Thyroid gland (tissue), 4 donors: ENCODE measurements at regions not wholly inside any gene's neighbourhood (a gene's known extent, or its start where the extent isn't known, plus 50 kb on each side); places are given as distances from the start of the nearest gene placed in this dataset.

Experiments used
- DNase-seq, 2 donors: peaks; one replicate each; pipeline ENCODE4 v3.0.0-alpha.2; 2019
- H3K27ac ChIP-seq, 3 donors: fragments of 200-600 bp; sonication (generic); 1 replicate in 2 of 3; 2 replicates in 1 of 3; pipeline ENCODE4 v1.5.1; 2016 to 2019; ENCODE audit warnings: mild to moderate bottlenecking in 1 of 3, moderate library complexity in 1 of 3
- H3K27me3 ChIP-seq: fragments of 200-600 bp; sonication (generic); one replicate; pipeline ENCODE4 v1.5.1; 2019
- H3K36me3 ChIP-seq, 2 donors: fragments of 200-600 bp; sonication (generic); one replicate each; pipeline ENCODE4 v1.5.1; 2016 to 2019
- H3K4me1 ChIP-seq, 2 donors: fragments of 200-600 bp; sonication (generic); one replicate each; pipeline ENCODE4 v1.5.1; 2017 to 2019
- H3K4me3 ChIP-seq, 3 donors: fragments of 200-600 bp; sonication (generic); replicated peaks in 1 of 3; 1 replicate in 2 of 3; 2 replicates in 1 of 3; pipeline ENCODE4 v1.5.1; 2016; ENCODE audit warnings: mild to moderate bottlenecking in 1 of 3
- H3K9me3 ChIP-seq: fragments of 200-600 bp; sonication (generic); one replicate; pipeline ENCODE4 v1.5.1; 2017
- CTCF ChIP-seq, 6 experiments: fragments of 200-600 bp in 3 of 6; fragments of 450-650 bp in 3 of 6; sonication (generic) in 3 of 6; IDR thresholded peaks; one replicate each; pipeline ENCODE4 v1.5.1; 2016 to 2019; ENCODE audit warnings: antibody characterized with exemption in 6 of 6, mild to moderate bottlenecking in 2 of 6, inconsistent platforms in 1 of 6, moderate library complexity in 1 of 6
- POLR2A ChIP-seq, 2 donors: fragments of 450-650 bp; IDR thresholded peaks; one replicate each; pipeline ENCODE4 v1.6.1; 2017; ENCODE audit warnings: antibody characterized with exemption in 2 of 2, mild to moderate bottlenecking in 2 of 2, moderate library complexity in 1 of 2
- WGBS, 2 donors: methylation state at CpG; one replicate each; pipeline ENCODE4 v1.1.5; 2017; 5-methylcytosine and 5-hydroxymethylcytosine counted together
- intact Hi-C: fragments of 100-400 bp; cut with DNase I; formaldehyde crosslinking; loops from one replicate; pipeline ENCODE4 v1.15.1; 2023

DNA sequence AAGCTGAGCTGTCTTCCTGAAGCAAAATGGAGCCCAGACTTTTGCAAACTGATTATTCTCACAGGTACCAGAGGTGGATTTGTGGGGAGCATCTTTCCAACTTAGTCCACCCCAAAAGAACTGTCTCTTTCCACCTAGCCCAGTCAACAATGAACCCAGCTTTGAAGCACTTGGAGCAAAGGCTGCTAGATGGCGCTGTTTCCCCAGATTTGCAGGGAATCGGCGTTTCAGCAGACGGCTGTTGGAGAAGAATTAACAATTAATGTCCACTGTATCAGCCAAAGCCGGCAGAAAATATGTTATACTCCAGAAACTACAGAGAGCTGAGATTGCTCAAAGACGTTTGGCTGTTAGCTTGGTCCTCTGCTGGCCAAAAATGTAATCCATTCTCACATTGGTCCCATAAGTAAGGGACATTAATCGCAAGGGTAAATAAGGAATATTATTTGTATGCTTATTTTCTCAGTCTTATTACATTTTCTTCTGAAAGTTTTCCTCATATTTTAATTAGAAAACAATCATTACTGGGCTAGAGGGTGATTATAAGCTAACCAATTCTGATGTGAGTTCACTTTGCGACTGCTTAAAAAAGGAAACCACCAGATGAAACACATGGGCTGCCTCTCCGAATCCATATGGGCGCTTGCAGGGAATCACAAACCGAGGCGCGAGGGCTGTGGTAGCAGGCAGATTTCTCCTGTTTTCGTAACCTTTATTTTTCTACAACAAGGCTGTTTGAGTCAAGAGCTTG lies 423.8 kb upstream of the MEX3C start:
- intact Hi-C loops = no loop called here

GRCh38 chr18:51621864-51622160 lies 424.3 kb upstream of the MEX3C start:
- no peaks in the 10 kb centered on the region for H3K9me3 ChIP-seq
- intact Hi-C loops = no loop called here
- no peak for TF ChIP-seq POLR2A (IDR thresholded peaks at IDR 0.05)
- TF ChIP-seq CTCF (IDR thresholded peaks at IDR 0.05) = no peak
- WGBS, 2 donors = 40 to 49% methylated on average over 5 of the region's 5 CpGs
- no peaks in the 10 kb centered on the region for H3K36me3 ChIP-seq
- no peak overlapping the region for H3K27ac ChIP-seq
- no peak overlapping the region for H3K4me3 ChIP-seq
- no peaks in the 10 kb centered on the region for H3K27me3 ChIP-seq
- DNase-seq = no peak
- no peaks in the 10 kb centered on the region for H3K4me1 ChIP-seq

More for the DNA sequence above, 423.8 kb upstream of the MEX3C start:
- H3K4me1 ChIP-seq = no peaks in the 10 kb centered on the region
- no peaks in the 10 kb centered on the region for H3K9me3 ChIP-seq
- no peak overlapping the region for H3K27ac ChIP-seq
- peak; percentile 49 to 62 for DNase-seq
- no peaks in the 10 kb centered on the region for H3K36me3 ChIP-seq
- whole genome bisulfite sequencing, 2 donors = 38 to 39% methylated on average over 14 of the region's 14 CpGs
- no peaks in the 10 kb centered on the region for H3K27me3 ChIP-seq
- H3K4me3 ChIP-seq = no peak overlapping the region
- no peak for TF ChIP-seq POLR2A (IDR thresholded peaks at IDR 0.05)
- TF ChIP-seq CTCF (IDR thresholded peaks at IDR 0.05) = peak in 5 of 6 experiments; percentile 10 to 69 (median 55)

GRCh38 chr18:51622702-51623101 lies 425.2 kb upstream of the MEX3C start:
- Histone ChIP-seq H3K9me3 (no peaks in the 10 kb centered on the region), H3K4me3 (no peak overlapping the region), H3K27ac (no peak overlapping the region), H3K4me1 (no peaks in the 10 kb centered on the region), H3K36me3 (no peaks in the 10 kb centered on the region), H3K27me3 (no peaks in the 10 kb centered on the region)
- intact Hi-C loops = no loop called here
- no peak for TF ChIP-seq CTCF (IDR thresholded peaks at IDR 0.05)
- TF ChIP-seq POLR2A (IDR thresholded peaks at IDR 0.05) = no peak
- DNase-seq = no peak
- 24 to 27% methylated on average over 5 to 6 of the region's 6 CpGs for WGBS, 2 donors

DNA sequence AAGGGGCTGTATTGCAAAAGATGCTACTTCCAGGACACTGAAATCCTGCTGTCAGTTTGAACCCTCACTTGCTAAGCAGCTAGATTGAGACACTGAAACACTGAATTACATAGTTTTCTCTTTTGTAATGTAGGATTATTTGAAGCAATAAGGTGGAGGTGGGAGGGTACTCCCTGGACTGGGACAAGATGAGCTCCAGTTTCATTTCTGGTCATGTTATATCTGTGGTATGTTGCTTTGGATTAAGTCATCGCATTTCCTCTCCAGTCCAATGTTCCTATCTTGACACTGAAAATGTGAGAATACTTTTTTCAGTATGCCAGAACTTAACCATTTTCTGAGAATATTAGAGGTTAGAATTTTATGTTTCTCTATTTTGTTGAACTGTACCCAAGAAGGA lies 426.2 kb upstream of the MEX3C start:
- Histone ChIP-seq H3K4me1 (no peaks in the 10 kb centered on the region), H3K4me3 (no peak overlapping the region), H3K36me3 (no peaks in the 10 kb centered on the region), H3K27me3 (no peaks in the 10 kb centered on the region), H3K27ac (no peak overlapping the region), H3K9me3 (no peaks in the 10 kb centered on the region)
- WGBS, 2 donors = 91 to 94% methylated on average over 1 of the region's 1 CpG
- no peak for DNase-seq
- intact Hi-C loops = no loop called here
- TF ChIP-seq CTCF (IDR thresholded peaks at IDR 0.05) (no peak), POLR2A (IDR thresholded peaks at IDR 0.05) (no peak)

GRCh38 chr18:51630706-51631105 lies 433.2 kb upstream of the MEX3C start:
- Histone ChIP-seq H3K27me3 (no peaks in the 10 kb centered on the region), H3K36me3 (no peaks in the 10 kb centered on the region), H3K4me3 (no peak overlapping the region), H3K9me3 (no peaks in the 10 kb centered on the region), H3K4me1 (no peaks in the 10 kb centered on the region), H3K27ac (no peak overlapping the region)
- no peak for DNase-seq
- TF ChIP-seq CTCF (IDR thresholded peaks at IDR 0.05) (no peak), POLR2A (IDR thresholded peaks at IDR 0.05) (no peak)
- intact Hi-C loops = no loop called here
